ENCODE measurements at regions not wholly inside any gene's neighbourhood (a gene's known extent, or its start where the extent isn't known, plus 50 kb on each side); places are given as distances from the start of the nearest gene placed in this dataset.

GRCh38 chr9:13444245-13445102 lies 165.0 kb upstream of the MPDZ start:
- Histone ChIP-seq H3K27me3 (no peaks in the 10 kb centered on the region), H3K27ac (no peak overlapping the region)
- TF ChIP-seq POLR2AphosphoS5 (IDR thresholded peaks at IDR 0.05) (no peak), POLR2A (IDR thresholded peaks at IDR 0.05) (no peak), EP300 (IDR thresholded peaks at IDR 0.05) (no peak), CTCF (IDR thresholded peaks at IDR 0.05) (no peak)

GRCh38 chr9:13443346-13444244 lies 164.1 kb upstream of the MPDZ start:
- no peaks in the 10 kb centered on the region for H3K36me3 ChIP-seq
- H3K27ac ChIP-seq, result no peak overlapping the region
- 70 to 78% (median 74%) methylated on average over 18 of the region's 18 CpGs for WGBS, 5 donors
- no peaks in the 10 kb centered on the region for H3K9me3 ChIP-seq
- H3K27me3 ChIP-seq, result no peaks in the 10 kb centered on the region
- H3K4me1 ChIP-seq, result peaks cover 0 to 11% (median 0%) of the 10 kb centered on the region in 4 donors
- DNase-seq, result no peak
- H3K4me3 ChIP-seq, result no peak overlapping the region
- intact Hi-C loops (cut with DNase I; ENCODE audit: low total_unique reads), result no loop called here
- TF ChIP-seq CTCF (IDR thresholded peaks at IDR 0.05) (no peak), POLR2AphosphoS5 (IDR thresholded peaks at IDR 0.05) (no peak), EP300 (IDR thresholded peaks at IDR 0.05) (no peak), POLR2A (IDR thresholded peaks at IDR 0.05) (no peak)

More at GRCh38 chr9:13444245-13445102, 165.0 kb upstream of the MPDZ start:
- 65 to 74% (median 68%) methylated on average over 10 of the region's 10 CpGs for WGBS, 5 donors
- no peaks in the 10 kb centered on the region for H3K9me3 ChIP-seq
- no peak for DNase-seq
- no peak overlapping the region for H3K4me3 ChIP-seq
- intact Hi-C loops (cut with DNase I; ENCODE audit: low total_unique reads), result no loop called here
- no peaks in the 10 kb centered on the region for H3K36me3 ChIP-seq
- peaks cover 0 to 11% (median 0%) of the 10 kb centered on the region in 4 donors for H3K4me1 ChIP-seq

- Histone ChIP-seq H3K27me3 (no peaks in the 10 kb centered on the region), H3K36me3 (no peaks in the 10 kb centered on the region), H3K9me3 (no peaks in the 10 kb centered on the region), H3K4me3 (no peak overlapping the region), H3K4me1 (no peaks in the 10 kb centered on the region), H3K27ac (no peak overlapping the region)
- 82 to 96% (median 87%) methylated on average over 3 of the region's 3 CpGs for WGBS, 5 donors
- no peak for TF ChIP-seq CTCF (IDR thresholded peaks at IDR 0.05)
- no peak for TF ChIP-seq POLR2A (IDR thresholded peaks at IDR 0.05)
- no peak for TF ChIP-seq POLR2AphosphoS5 (IDR thresholded peaks at IDR 0.05)
- intact Hi-C loops (cut with DNase I; ENCODE audit: low total_unique reads), result no loop called here
- no peak for DNase-seq
Observed at GRCh38 chr9:13439685-13440476, 160.4 kb upstream of the MPDZ start.

GRCh38 chr9:13437866-13438265 lies 158.4 kb upstream of the MPDZ start:
- DNase-seq, result no peak
- no peaks in the 10 kb centered on the region for H3K36me3 ChIP-seq
- H3K4me3 ChIP-seq, result no peak overlapping the region
- no peaks in the 10 kb centered on the region for H3K9me3 ChIP-seq
- H3K4me1 ChIP-seq, result no peaks in the 10 kb centered on the region
- no peak for TF ChIP-seq CTCF (IDR thresholded peaks at IDR 0.05)
- TF ChIP-seq EP300 (IDR thresholded peaks at IDR 0.05), result no peak
- TF ChIP-seq POLR2A (IDR thresholded peaks at IDR 0.05), result no peak
- TF ChIP-seq POLR2AphosphoS5 (IDR thresholded peaks at IDR 0.05), result no peak
- no peak overlapping the region for H3K27ac ChIP-seq
- 75 to 94% (median 89%) methylated on average over 1 of the region's 1 CpG for WGBS, 5 donors
- intact Hi-C loops (cut with DNase I; ENCODE audit: low total_unique reads), result no loop called here
- no peaks in the 10 kb centered on the region for H3K27me3 ChIP-seq

Data from stomach (tissue), 8 donors.